ENCODE measurements at regions not wholly inside any gene's neighbourhood (a gene's known extent, or its start where the extent isn't known, plus 50 kb on each side); places are given as distances from the start of the nearest gene placed in this dataset.
A peak's percentile ranks its signal among the peaks of the same experiment; 100 is the strongest.

- H3K4me3 ChIP-seq (ENCODE audit: extremely low read depth in 1 of 4, insufficient read depth in 2 of 4, low read depth in 3 of 4, low read length in 4 of 4), result no peak overlapping the region
- no peak overlapping the region for H2BK5ac ChIP-seq (ENCODE audit: low read depth, low read length)
- H4K20me1 ChIP-seq (replicated peaks in 1 of 2; ENCODE audit: control insufficient read depth in 1 of 2, insufficient read depth in 2 of 2, low read length in 2 of 2), result no peaks in the 10 kb centered on the region
- H3K27ac ChIP-seq (ENCODE audit: low read depth, low read length), result no peak overlapping the region
- H3K4me1 ChIP-seq (replicated peaks in 1 of 4; ENCODE audit: control insufficient read depth in 3 of 4, insufficient read depth in 4 of 4, low read length in 3 of 4), result peaks cover 0 to 13% (median 5%) of the 10 kb centered on the region in 4 experiments; a peak in 4 of 7 replicates
- no peak overlapping the region for H2BK12ac ChIP-seq (ENCODE audit: low read depth, low read length)
- no peak overlapping the region for H2AK5ac ChIP-seq (ENCODE audit: low read depth, low read length)
- H2BK120ac ChIP-seq (replicated peaks; ENCODE audit: low read depth, low read length), result no peak overlapping the region
- ChIA-PET CTCF (ENCODE audit: partially characterized antibody) (interaction anchor here (0.7 to 1.2 kb wide), 4 partner anchors 10 to 569 kb away, joined by 3 to 4 read pairs (median 3); no protein-coding TSS in a partner anchor), POLR2A (ENCODE audit: partially characterized antibody) (no interaction called here)
- no peaks in the 10 kb centered on the region for H3K79me2 ChIP-seq (ENCODE audit: control insufficient read depth in 1 of 2, insufficient read depth in 2 of 2, low read length in 2 of 2)
- H3K56ac ChIP-seq (replicated peaks; ENCODE audit: insufficient read length, low read depth, low read length), result no peak overlapping the region
- H3K27me3 ChIP-seq (replicated peaks in 1 of 4; ENCODE audit: control insufficient read depth in 3 of 4, extremely low read depth in 1 of 4, insufficient read depth in 3 of 4, low read length in 3 of 4), result no peaks in the 10 kb centered on the region
- no peak overlapping the region for H2AFZ ChIP-seq (ENCODE audit: low read length)
- TF ChIP-seq EP300 (IDR thresholded peaks at IDR 0.05; ENCODE audit: borderline replicate concordance in 1 of 2, low read depth in 2 of 2, low read length in 2 of 2) (no peak), MAX (IDR thresholded peaks at IDR 0.05) (peak; percentile 72), E2F6 (IDR thresholded peaks at IDR 0.05) (peak; percentile 76), TEAD4 (IDR thresholded peaks at IDR 0.05; ENCODE audit: low read depth, low read length) (peak; percentile 77), POU5F1 (IDR thresholded peaks at IDR 0.05; ENCODE audit: low read depth, low read length) (0 out of 2 replicates have a peak, but pooled peaks have one; percentile 8), BCL11A (IDR thresholded peaks at IDR 0.05; ENCODE audit: low read depth in 2 of 2, low read length in 2 of 2) (no peak)
- no peak overlapping the region for H2BK15ac ChIP-seq (ENCODE audit: low read length)
- H3K4me2 ChIP-seq (ENCODE audit: insufficient read depth in 1 of 2, low read depth in 2 of 2, low read length in 2 of 2), result peak overlapping the region in 1 of 2 experiments; percentile 1; a peak in 1 of 4 replicates
- H3K23ac ChIP-seq (ENCODE audit: insufficient read length), result no peak overlapping the region
- no peak overlapping the region for H3K18ac ChIP-seq (ENCODE audit: extremely low read depth, low read length)
- FAIRE-seq (peak; percentile 65), DNase-seq (ENCODE audit: low read depth in 1 of 2, low spot score in 2 of 2) (no peak)
- no peak overlapping the region for H3K4ac ChIP-seq (replicated peaks; ENCODE audit: insufficient read length, low read depth, low read length)
- no peak overlapping the region for H4K8ac ChIP-seq (ENCODE audit: extremely low read depth, insufficient read depth, low read length)
- WGBS, 2 experiments (ENCODE audit: extremely low coverage in 1 of 2, insufficient coverage in 1 of 2, insufficient read length in 1 of 2, insufficient replicate concordance in 2 of 2, low coverage in 1 of 2, low lambda C conversion rate in 2 of 2, missing lambda C conversion rate in 1 of 2), result 62% methylated on average over 7 of the region's 7 CpGs; no CpG with 5 or more reads in 1 of the 2 experiments
- H3K9me3 ChIP-seq (ENCODE audit: insufficient read depth in 2 of 2, low read depth in 1 of 2, low read length in 1 of 2), result no peaks in the 10 kb centered on the region
- no peak overlapping the region for H3K14ac ChIP-seq (ENCODE audit: insufficient read length)
- H2BK20ac ChIP-seq (ENCODE audit: low read length), result no peak overlapping the region; the same call in 1 of the 2 replicates
- H3K9ac ChIP-seq (replicated peaks in 1 of 4; ENCODE audit: extremely low read depth in 1 of 4, low read depth in 3 of 4, low read length in 3 of 4), result peak overlapping the region in 1 of 4 experiments; percentile 34; a peak in 1 of 7 replicates
- no peaks in the 10 kb centered on the region for H3K36me3 ChIP-seq (ENCODE audit: control insufficient read depth in 2 of 4, insufficient read depth in 4 of 4, low read length in 3 of 4)
- no peak overlapping the region for H4K5ac ChIP-seq (ENCODE audit: insufficient read length, low read depth, low read length)
- no peaks in the 10 kb centered on the region for H3K79me1 ChIP-seq (ENCODE audit: low read depth, low read length)
- no peak overlapping the region for H4K91ac ChIP-seq (replicated peaks; ENCODE audit: insufficient read length, low read length)
- no peaks in the 10 kb centered on the region for H3K23me2 ChIP-seq (ENCODE audit: low read depth, low read length)
These were observed 175.6 kb downstream of the SIPA1L2 start for GRCh38 chr1:232454227-232454886.

Data from H1 (cell line).